ENCODE measurements at regions not wholly inside any gene's neighbourhood (a gene's known extent, or its start where the extent isn't known, plus 50 kb on each side); places are given as distances from the start of the nearest gene placed in this dataset.
A peak's percentile ranks its signal among the peaks of the same experiment; 100 is the strongest.
"Not testable (repeated sequence)": the region's sequence is repeated elsewhere in the genome, so short reads cannot be mapped to it uniquely, and the experiment has no call there.

DNA sequence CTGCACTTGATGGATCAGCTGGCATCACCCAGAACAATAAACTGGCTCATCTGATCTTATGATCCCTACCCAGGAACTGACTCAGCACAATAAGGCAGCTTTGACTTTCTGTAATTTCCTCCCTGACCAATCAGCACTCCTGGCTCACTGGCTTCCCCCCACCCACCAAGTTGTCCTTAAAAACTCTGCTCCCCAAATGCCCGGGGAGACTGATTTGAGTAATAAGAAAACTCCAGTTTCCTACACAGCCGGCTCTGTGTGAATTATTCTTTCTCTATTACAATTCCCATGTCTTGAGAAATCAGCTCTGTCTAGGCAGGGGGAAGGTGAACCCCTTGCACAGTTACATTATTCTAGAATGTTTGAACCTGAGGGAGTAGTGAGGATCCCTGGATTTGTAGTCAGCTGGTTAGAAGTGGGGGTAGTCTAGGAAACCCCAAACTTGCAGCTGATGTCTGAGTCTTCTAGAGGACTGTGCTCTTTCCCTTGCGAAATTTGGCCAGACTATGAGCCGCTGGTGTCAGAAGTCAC is 111.7 kb upstream of the NEK6 start:
- TF ChIP-seq, protein P1, sequence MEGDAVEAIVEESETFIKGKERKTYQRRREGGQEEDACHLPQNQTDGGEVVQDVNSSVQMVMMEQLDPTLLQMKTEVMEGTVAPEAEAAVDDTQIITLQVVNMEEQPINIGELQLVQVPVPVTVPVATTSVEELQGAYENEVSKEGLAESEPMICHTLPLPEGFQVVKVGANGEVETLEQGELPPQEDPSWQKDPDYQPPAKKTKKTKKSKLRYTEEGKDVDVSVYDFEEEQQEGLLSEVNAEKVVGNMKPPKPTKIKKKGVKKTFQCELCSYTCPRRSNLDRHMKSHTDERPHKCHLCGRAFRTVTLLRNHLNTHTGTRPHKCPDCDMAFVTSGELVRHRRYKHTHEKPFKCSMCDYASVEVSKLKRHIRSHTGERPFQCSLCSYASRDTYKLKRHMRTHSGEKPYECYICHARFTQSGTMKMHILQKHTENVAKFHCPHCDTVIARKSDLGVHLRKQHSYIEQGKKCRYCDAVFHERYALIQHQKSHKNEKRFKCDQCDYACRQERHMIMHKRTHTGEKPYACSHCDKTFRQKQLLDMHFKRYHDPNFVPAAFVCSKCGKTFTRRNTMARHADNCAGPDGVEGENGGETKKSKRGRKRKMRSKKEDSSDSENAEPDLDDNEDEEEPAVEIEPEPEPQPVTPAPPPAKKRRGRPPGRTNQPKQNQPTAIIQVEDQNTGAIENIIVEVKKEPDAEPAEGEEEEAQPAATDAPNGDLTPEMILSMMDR (IDR thresholded peaks at IDR 0.05; ENCODE audit: insufficient read depth, low read length): no peak
- no peak for DNase-seq (ENCODE audit: low read depth)
- no peak overlapping the region for H3K4me3 ChIP-seq (ENCODE audit: low read depth, low read length)

DNA sequence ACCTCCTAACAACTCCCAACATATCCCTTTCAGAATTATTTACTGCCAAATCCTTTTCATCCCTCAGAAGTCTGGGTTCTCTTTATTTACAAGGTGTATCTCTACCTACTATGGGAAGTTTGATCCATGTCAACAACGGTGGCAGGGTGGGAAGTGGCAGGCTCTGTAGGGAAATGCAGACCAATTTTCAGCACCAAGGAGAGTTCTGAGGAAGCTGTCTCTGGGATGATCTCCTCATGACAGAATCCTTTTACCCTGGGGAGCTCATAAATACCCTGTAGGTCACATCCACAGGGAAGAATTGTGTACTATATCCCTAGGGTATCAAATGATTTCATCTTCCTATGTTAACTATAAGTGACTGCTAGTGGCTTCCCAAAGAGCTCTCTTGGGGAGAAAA is 107.8 kb upstream of the NEK6 start:
- DNase-seq (ENCODE audit: low read depth): no peak
- H3K4me3 ChIP-seq (ENCODE audit: low read depth, low read length): no peak overlapping the region
- TF ChIP-seq, protein P1 (IDR thresholded peaks at IDR 0.05; ENCODE audit: insufficient read depth, low read length): no peak

DNA sequence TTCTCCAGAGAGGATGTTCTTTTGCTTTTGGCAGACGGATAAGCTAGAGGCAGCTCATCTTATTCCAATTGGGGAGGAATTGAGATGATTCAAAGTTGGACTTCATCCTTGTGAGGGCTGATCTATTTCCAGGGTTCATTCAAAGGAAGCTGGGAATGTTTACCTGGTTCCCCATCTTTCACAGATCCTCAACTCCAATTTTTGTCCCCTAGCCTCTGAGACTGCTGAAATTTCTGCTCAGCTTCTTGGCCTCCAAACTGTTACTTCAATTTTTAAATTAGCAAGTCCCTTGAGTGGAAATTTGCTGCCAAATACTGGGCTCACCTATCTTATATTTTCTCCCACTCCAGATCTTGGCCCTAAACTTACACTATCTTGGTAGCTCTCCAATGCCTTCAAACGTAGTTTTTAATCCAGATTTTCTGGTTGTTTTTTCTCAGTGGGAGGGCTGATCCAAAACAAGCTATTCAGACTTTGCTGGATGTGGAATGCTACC is 93.9 kb upstream of the NEK6 start:
- no peak overlapping the region for H3K4me3 ChIP-seq (ENCODE audit: low read depth, low read length)
- TF ChIP-seq, protein P1 (IDR thresholded peaks at IDR 0.05; ENCODE audit: insufficient read depth, low read length): no peak
- DNase-seq (ENCODE audit: low read depth): no peak

DNA sequence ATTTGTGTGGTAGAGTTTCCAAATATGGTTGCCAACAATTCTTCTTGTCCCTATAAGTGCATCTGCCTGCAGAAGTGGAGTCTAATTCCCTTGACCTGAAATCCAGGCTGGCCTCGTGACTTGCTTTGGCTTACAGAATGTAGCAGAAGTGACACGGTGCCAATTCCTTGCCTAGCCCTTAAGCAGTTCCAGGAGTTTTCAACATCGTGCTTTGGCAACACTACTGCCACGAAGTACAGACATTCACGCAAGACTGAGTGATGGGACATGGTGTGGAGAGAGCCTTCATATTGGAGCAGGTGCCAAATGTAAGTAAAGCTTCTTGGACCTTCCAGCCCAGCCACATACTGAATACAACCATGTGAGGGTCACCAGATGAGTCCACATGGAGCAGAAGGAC is 92.9 kb upstream of the NEK6 start:
- TF ChIP-seq, protein P1 (IDR thresholded peaks at IDR 0.05; ENCODE audit: insufficient read depth, low read length): no peak

DNA sequence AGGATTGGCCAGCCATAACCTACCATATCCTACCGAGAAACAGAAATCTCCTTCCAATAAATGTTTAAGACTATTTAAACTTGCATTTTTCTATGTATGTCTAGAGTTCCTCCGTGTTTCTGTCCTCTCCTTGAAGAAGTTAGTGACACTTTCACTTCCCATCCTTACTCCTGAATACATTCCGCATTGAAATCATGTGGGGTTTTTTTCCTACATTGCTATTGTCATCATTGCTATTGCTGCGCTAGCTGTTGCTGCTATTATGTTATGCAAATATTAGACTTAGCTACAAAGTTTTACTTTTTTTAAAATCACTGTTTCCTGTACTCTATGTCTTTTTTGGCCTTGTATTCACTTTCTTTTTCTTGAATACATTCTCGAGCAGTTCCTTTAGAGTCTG is 83.3 kb upstream of the NEK6 start:
- no peak overlapping the region for H3K4me3 ChIP-seq (ENCODE audit: low read depth, low read length)
- TF ChIP-seq, protein P1 (IDR thresholded peaks at IDR 0.05; ENCODE audit: insufficient read depth, low read length): no peak
- no peak for DNase-seq (ENCODE audit: low read depth)

More for the DNA sequence above, 92.9 kb upstream of the NEK6 start:
- DNase-seq (ENCODE audit: low read depth): peak; percentile 35
- no peak overlapping the region for H3K4me3 ChIP-seq (ENCODE audit: low read depth, low read length)

DNA sequence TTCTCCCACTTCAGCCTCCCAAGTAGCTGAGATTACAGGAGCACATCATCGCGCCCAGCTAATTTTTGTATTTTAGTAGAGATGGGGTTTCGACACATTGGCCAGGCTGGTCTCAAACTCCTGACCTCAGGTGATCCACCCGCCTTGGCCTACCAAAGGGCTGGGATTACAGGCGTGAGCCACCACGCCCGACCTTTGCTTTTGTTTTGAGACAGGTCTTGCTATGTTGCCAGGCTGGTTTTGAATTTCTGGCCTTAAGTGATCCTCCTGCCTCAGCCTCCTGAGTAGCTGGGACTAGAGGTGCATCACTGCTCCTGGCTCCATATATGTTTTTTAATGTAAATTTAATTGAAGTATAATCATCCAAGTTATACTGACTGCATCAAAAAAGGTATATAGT is 80.2 kb upstream of the NEK6 start:
- DNase-seq (ENCODE audit: low read depth); H3K4me3 ChIP-seq (ENCODE audit: low read depth, low read length): not testable (repeated sequence)

DNA sequence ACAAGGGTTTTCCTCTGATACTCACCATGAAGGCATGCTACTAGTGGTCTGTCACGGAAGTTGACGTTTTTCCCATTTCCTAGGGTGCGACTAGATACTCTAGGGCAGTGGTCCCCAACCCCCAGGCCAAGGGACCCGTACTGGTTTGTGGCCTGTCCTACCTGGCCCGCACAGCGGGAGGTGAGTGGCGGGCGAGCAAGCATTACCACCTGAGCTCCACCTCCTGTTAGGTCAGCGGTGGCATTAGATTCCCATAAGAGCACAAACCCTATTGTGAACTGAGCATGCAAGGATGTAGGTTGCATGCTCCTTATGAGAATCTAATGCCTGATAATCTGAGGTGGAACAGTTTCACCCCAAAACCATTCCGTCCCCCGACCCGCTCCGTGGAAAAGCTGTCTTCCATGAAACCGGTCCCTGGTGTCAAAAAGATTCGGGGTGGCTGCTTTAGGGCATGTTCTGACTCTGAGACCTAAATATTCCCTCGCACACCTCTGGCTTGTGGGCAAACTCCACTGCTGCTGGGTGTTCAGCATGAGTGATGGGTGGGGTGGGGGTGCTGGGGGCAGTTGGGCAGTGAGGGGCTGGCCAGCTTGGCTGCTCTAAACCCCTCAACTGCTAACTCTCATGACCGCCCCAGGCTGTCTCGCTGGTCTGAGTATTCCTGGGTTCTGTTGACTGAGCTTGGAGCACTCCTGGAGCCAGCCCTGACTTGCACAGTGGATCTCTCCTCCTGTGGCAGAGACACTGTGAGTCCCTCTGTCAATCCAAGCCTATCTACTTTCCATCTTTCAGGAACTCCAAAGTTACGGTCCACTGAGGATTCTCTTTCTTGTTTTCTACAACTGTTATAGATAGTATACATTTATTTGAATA is 78.3 kb upstream of the NEK6 start:
- TF ChIP-seq, protein P1 (IDR thresholded peaks at IDR 0.05; ENCODE audit: insufficient read depth, low read length): no peak
- no peak for DNase-seq (ENCODE audit: low read depth)
- no peak overlapping the region for H3K4me3 ChIP-seq (ENCODE audit: low read depth, low read length)
